WTC11 (cell line): ENCODE measurements at regions not wholly inside any gene's neighbourhood (a gene's known extent, or its start where the extent isn't known, plus 50 kb on each side); places are given as distances from the start of the nearest gene placed in this dataset.

Experiments
- ATAC-seq: fragments of 200-7000 bp; cut with Tn5 transposase; 2 replicates; pipeline ENCODE4 v1.10.0; 2021; ENCODE audit warnings: mild to moderate bottlenecking, moderate library complexity
- CTCF ChIA-PET: fragments of 300-600 bp; sonication (Branson Sonifier 250); formaldehyde crosslinking; loops from one replicate; lab custom pipeline; 2021; ENCODE audit warnings: antibody characterized with exemption; lab: Charles Lee
- POLR2A ChIA-PET: fragments of 350-600 bp; sonication (Branson Sonifier 250); formaldehyde crosslinking; loops from one replicate; lab custom pipeline; 2021; ENCODE audit warnings: antibody characterized with exemption; lab: Charles Lee
- DNase-seq: peaks from one replicate; pipeline ENCODE4 v3.0.0; 2021; ENCODE audit warnings: low spot score
- H3K27ac Mint-ChIP-seq: 2 replicates; pipeline ENCODE4 v1.8.0; 2021; ENCODE audit warnings: mixed read lengths
- H3K27me3 Mint-ChIP-seq: 2 replicates; pipeline ENCODE4 v1.8.0; 2021; ENCODE audit warnings: low read depth, mild to moderate bottlenecking, moderate library complexity, mixed read lengths
- H3K36me3 Mint-ChIP-seq: 2 replicates; pipeline ENCODE4 v1.8.0; 2021; ENCODE audit warnings: mixed read lengths
- H3K4me1 Mint-ChIP-seq: 2 replicates; pipeline ENCODE4 v1.8.0; 2022; ENCODE audit warnings: mixed read lengths
- H3K4me3 Mint-ChIP-seq: 2 replicates; pipeline ENCODE4 v1.8.0; 2021; ENCODE audit warnings: mild to moderate bottlenecking, moderate library complexity, mixed read lengths
- H3K9me3 Mint-ChIP-seq: 2 replicates; pipeline ENCODE4 v1.8.0; 2021; ENCODE audit warnings: mixed read lengths
- AR ChIP-seq: fragments of 250-450 bp; sonication (Bioruptor Pico); IDR thresholded peaks from 2 replicates; pipeline ENCODE4 v1.9.0; 2021; ENCODE audit warnings: mild to moderate bottlenecking
- ATF2 ChIP-seq: sonication (generic); formaldehyde crosslinking; IDR thresholded peaks from 2 replicates; pipeline ENCODE4 v1.8.1; 2022; ENCODE audit warnings: low read depth, missing genetic modification reagents, borderline replicate concordance
- E2F4 ChIP-seq: sonication (generic); formaldehyde crosslinking; IDR thresholded peaks from 2 replicates; pipeline ENCODE4 v1.8.1; 2022; ENCODE audit warnings: low read depth, mild to moderate bottlenecking, moderate library complexity, missing genetic modification reagents, borderline replicate concordance
- GRHL2 ChIP-seq: fragments of 250-450 bp; sonication (Bioruptor Pico); IDR thresholded peaks from 2 replicates; pipeline ENCODE4 v1.8.0; 2022; ENCODE audit warnings: mild to moderate bottlenecking, moderate library complexity; ENCODE audit not compliant: insufficient replicate concordance, severe bottlenecking
- IRF1 ChIP-seq: sonication (generic); formaldehyde crosslinking; IDR thresholded peaks from 2 replicates; pipeline ENCODE4 v1.8.0; 2023; ENCODE audit warnings: missing genetic modification reagents
- PRRX2 ChIP-seq: fragments of 250-450 bp; sonication (Bioruptor Pico); IDR thresholded peaks from 2 replicates; pipeline ENCODE4 v1.8.0; 2021; ENCODE audit warnings: mild to moderate bottlenecking
- SMAD3 ChIP-seq: sonication (generic); formaldehyde crosslinking; IDR thresholded peaks from 2 replicates; pipeline ENCODE4 v1.8.0; 2022; ENCODE audit warnings: missing genetic modification reagents, mild to moderate bottlenecking, borderline replicate concordance
- SOX15 ChIP-seq: fragments of 250-450 bp; sonication (Bioruptor Pico); IDR thresholded peaks from 2 replicates; pipeline ENCODE4 v1.9.0; 2021; ENCODE audit warnings: mild to moderate bottlenecking
- ZBTB43 ChIP-seq: sonication (generic); formaldehyde crosslinking; IDR thresholded peaks from 2 replicates; pipeline ENCODE4 v1.8.1; 2023; ENCODE audit warnings: mild to moderate bottlenecking, missing genetic modification reagents
- ZNF512 ChIP-seq: sonication (generic); formaldehyde crosslinking; IDR thresholded peaks from 2 replicates; pipeline ENCODE4 v1.8.1; 2022; ENCODE audit warnings: missing genetic modification reagents, borderline replicate concordance
- TF ChIP-seq, protein P1 (sequence below): sonication (generic); formaldehyde crosslinking; IDR thresholded peaks from 2 replicates; pipeline ENCODE4 v1.8.0; 2022; ENCODE audit warnings: mild to moderate bottlenecking, missing genetic modification reagents

DNA sequence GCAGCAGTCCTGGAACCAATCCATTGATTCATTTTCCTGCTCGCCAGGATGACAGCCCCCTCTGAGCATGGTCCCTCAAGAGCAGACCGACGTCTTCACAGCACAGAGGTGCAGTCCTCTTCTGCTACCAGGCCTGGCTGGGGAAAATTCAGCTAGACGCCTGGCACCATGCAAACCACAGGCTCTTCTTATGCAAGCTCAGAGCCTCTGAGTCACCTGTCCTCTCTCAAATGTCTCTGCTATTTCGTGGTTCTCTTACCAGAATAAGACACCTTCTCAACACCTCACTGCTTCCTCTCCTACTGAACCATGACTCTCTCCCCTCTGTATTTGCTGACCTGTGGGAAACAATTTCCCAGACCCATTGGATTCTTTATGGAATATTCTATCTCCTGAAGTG, 79.8 kb upstream of the CYRIA start (continued):
- TF ChIP-seq ATF2 (CRISPR knock-in tag) = no peak
- TF ChIP-seq GRHL2 (CRISPR knock-in tag) = no peak

DNA sequence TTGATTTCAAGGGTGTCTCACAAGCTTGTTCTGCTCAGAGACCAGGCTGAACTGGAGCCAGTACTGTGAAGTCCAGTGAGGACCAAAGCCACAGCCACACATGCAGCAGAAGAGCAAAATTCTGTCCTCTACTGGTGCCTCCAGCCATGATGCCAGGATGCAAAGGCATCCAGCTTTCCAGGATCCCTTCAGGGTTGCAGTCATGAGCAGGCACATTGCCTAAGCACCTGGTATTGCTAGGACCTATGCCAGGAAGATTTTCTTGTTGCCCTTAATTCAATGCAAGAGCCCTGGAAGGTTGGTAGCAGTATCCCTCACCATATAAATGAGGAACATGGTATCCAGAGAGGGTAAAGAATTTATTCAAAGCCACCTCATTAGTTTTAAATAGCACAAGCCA, 78.9 kb upstream of the CYRIA start:
- Mint-ChIP-seq H3K9me3 (no peaks in the 10 kb centered on the region), H3K4me3 (no peak overlapping the region), H3K27me3 (no peaks in the 10 kb centered on the region)
- CTCF ChIA-PET = interaction anchor here (2.8 kb wide), 1 partner anchor 12 kb away, joined by 14 read pairs; no protein-coding TSS in a partner anchor
- DNase-seq = no peak
- POLR2A ChIA-PET = no interaction called here
- TF ChIP-seq ZBTB43 (CRISPR knock-in tag) = no peak
- no peak for TF ChIP-seq SOX15 (CRISPR knock-in tag)
- TF ChIP-seq, all 79 proteins: peak for 0
- Mint-ChIP-seq H3K4me1 (no peaks in the 10 kb centered on the region), H3K36me3 (no peaks in the 10 kb centered on the region), H3K27ac (no peak overlapping the region)
- no peak for ATAC-seq

DNA sequence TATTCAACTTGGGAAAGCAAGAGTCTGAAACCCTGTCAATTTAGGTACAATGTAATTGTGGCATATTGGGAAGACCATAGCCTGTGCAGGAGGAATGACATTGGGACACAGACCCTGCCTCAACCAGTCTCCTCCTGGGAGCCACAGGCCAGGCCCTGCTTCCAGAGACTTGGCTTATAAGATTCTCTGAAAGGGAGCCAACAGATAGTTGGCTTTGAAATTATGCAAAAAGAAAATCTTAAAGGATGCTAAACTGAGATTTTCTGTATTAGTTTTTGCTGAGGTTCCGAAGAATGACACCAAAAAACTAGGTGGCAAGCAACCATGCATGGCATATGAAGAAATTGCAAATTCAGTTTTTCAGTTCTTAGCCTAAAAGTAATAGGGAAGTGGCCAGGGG, 76.4 kb upstream of the CYRIA start:
- H3K4me3 Mint-ChIP-seq = no peak overlapping the region
- TF ChIP-seq E2F4 (CRISPR knock-in tag) (no peak), AR (CRISPR knock-in tag) (no peak), SMAD3 (CRISPR knock-in tag) (no peak), ZNF512 (CRISPR knock-in tag) (no peak), IRF1 (CRISPR knock-in tag) (no peak), PRRX2 (CRISPR knock-in tag) (no peak)
- TF ChIP-seq, protein P1, sequence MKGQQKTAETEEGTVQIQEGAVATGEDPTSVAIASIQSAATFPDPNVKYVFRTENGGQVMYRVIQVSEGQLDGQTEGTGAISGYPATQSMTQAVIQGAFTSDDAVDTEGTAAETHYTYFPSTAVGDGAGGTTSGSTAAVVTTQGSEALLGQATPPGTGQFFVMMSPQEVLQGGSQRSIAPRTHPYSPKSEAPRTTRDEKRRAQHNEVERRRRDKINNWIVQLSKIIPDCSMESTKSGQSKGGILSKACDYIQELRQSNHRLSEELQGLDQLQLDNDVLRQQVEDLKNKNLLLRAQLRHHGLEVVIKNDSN (CRISPR knock-in tag) = no peak
- H3K9me3 Mint-ChIP-seq = no peaks in the 10 kb centered on the region
- ATAC-seq (no peak), DNase-seq (no peak)
- ChIA-PET CTCF (no interaction called here), POLR2A (no interaction called here)
- H3K27me3 Mint-ChIP-seq = no peaks in the 10 kb centered on the region
- no peaks in the 10 kb centered on the region for H3K4me1 Mint-ChIP-seq
- no peak overlapping the region for H3K27ac Mint-ChIP-seq
- no peaks in the 10 kb centered on the region for H3K36me3 Mint-ChIP-seq
